Epithelial cell of proximal tubule (primary cell): ENCODE measurements at regions not wholly inside any gene's neighbourhood (a gene's known extent, or its start where the extent isn't known, plus 50 kb on each side); places are given as distances from the start of the nearest gene placed in this dataset.
"Not testable (repeated sequence)": the region's sequence is repeated elsewhere in the genome, so short reads cannot be mapped to it uniquely, and the experiment has no call there.

Source experiments
- DNase-seq: peaks from one replicate; pipeline ENCODE4 v3.0.0-alpha.2; 2011; ENCODE audit warnings: low read depth
- H3K4me3 ChIP-seq: 2 replicates; pipeline ENCODE4 v1.5.1; 2011; ENCODE audit warnings: low read depth, mild to moderate bottlenecking, low read length
- TF ChIP-seq, protein P1 (sequence below): conservative IDR thresholded peaks from 2 replicates; pipeline ENCODE4 v1.5.1; 2012; ENCODE audit warnings: low read depth, mild to moderate bottlenecking, low read length

DNA sequence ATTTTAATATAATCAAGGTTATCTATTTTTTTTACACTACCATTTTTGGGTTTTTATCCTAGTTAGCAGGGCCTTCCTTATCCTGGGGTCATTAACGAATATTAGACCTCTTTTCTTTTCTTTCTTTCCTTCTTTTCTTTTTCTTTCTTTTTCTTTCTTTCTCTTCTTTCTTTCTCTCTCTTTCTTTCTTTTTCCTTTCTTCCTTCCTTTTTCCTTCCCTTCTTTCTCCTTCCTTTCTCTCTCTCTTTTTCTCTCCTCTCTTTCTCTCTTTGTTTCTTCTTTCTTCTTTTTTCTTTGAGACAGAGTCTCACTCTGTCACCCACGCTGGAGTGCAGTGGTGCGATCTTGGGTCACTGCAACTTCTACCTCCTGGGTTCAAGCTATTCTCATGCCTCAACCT is 120.4 kb upstream of the PDE7B start:
- no peak overlapping the region for H3K4me3 ChIP-seq
- no peak for DNase-seq
- TF ChIP-seq, protein P1, sequence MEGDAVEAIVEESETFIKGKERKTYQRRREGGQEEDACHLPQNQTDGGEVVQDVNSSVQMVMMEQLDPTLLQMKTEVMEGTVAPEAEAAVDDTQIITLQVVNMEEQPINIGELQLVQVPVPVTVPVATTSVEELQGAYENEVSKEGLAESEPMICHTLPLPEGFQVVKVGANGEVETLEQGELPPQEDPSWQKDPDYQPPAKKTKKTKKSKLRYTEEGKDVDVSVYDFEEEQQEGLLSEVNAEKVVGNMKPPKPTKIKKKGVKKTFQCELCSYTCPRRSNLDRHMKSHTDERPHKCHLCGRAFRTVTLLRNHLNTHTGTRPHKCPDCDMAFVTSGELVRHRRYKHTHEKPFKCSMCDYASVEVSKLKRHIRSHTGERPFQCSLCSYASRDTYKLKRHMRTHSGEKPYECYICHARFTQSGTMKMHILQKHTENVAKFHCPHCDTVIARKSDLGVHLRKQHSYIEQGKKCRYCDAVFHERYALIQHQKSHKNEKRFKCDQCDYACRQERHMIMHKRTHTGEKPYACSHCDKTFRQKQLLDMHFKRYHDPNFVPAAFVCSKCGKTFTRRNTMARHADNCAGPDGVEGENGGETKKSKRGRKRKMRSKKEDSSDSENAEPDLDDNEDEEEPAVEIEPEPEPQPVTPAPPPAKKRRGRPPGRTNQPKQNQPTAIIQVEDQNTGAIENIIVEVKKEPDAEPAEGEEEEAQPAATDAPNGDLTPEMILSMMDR: no peak

DNA sequence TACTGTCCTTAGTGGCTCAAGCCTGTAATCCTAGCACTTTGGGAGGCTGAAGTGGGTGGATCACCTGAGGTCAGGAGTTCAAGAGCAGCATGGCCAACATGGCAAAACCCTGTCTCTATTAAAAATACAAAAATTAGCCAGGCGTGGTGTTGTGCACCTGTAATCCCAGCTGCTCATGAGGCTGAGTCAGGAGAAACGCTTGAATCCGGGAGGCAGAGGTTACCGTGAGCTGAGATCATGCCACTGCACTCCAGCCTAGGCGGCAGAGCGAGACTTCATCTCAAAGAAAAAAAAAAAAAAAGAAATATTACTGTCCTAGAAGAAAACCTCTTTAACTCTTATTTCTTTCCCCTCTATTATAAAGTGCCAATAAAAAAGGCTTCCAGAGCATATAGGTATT is 115.2 kb upstream of the PDE7B start:
- not testable (repeated sequence) for H3K4me3 ChIP-seq
- peak; percentile 49 for DNase-seq

DNA sequence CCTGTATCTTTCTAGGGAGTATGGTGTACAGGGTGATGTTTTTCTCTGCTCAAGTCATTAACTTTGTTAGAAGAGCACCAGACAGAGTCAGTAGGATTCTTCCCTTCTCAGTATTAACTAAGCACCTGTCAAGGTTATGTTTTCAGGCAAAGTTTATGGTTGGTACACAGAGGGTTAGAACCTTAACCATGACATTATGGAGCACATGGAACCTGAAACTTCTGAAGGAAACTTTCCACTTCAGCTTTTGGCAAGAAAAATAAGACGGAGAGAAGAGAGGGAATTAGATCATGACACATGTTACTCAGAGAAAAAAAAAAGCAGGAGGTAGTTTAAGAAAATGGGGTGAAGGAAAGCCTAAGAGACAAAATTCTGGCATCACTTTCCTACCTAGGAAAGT is 112.9 kb upstream of the PDE7B start:
- no peak overlapping the region for H3K4me3 ChIP-seq
- no peak for DNase-seq
- TF ChIP-seq, protein P1: no peak

DNA sequence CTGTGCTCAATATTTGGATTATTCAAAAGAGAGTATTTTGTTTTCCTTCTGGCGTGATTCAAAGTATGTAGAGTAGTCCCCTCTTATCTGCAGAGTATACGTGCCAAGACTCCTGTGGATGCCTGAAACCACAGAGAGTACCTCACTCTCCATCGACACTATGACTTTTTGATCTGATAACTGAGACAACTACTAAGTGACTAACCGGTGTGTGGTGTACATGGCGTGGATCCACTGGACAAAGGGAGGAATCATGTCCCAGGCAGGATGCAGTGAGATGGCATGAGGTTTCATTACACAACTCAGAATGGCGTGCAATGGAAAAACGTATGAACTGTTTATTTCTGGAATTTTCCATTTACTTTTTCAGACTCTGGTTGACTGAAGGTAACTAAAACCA is 112.2 kb upstream of the PDE7B start:
- H3K4me3 ChIP-seq: no peak overlapping the region

DNA sequence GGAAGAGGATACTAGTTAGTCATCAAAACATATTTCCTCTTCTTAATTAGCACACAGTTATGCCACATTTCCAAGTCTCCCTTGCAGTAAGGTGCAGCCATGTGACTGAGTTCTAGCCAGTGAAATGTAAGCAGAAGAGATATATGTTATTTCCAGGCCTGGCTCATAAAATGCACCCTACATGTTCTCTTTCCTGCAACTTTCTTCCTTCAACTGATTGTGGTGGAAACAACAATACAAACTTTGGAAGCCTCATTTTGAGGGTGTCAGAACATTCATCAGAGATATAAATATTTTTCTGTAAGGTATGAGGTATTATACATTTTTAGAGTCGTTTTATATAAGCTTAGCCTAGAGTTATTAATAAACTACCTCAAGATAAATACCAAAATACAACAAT is 110.9 kb upstream of the PDE7B start:
- H3K4me3 ChIP-seq: no peak overlapping the region
- DNase-seq: no peak
- TF ChIP-seq, protein P1: no peak

More for the DNA sequence above, 112.2 kb upstream of the PDE7B start:
- TF ChIP-seq, protein P1: no peak
- no peak for DNase-seq

DNA sequence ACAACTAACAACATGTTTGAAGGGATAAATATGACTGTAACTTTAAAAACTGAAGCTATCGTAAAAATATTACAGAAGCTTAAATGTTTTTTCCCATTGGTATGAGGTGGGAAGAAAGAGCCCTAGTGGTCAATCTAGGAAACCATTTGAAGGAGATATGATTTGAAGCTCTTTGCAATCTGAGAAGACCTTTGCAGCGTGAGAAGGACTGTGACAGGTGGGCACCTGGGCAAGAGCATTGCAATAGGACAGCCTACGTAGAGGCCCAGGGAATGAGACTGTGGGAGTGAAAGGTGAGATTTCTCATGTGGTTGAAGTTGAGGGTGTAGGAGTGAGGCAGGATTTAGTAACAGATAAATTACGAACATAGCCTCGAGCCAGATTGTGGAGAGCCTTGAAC is 108.0 kb upstream of the PDE7B start:
- TF ChIP-seq, protein P1: peak; percentile 18
- no peak for DNase-seq
- H3K4me3 ChIP-seq: no peak overlapping the region

DNA sequence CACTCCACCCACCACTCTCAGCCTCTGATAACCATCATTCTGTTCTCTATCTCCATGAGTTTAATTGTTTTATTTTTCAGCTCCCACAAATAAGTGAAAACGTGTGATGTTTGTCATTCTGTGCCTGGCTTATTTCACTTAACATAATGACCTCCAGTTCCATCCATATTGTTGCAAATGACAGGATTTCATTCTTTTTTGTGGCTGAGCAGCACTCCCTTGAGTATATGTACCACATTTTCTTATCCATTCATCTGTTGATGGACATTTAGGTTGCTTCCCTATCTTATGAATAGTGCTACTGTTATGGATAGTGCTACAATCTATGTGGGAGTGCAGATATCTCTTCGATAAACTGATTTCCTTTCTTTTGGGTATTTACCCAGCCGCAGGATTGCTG is 103.3 kb upstream of the PDE7B start:
- TF ChIP-seq, protein P1: no peak
- H3K4me3 ChIP-seq: no peak overlapping the region
- no peak for DNase-seq

DNA sequence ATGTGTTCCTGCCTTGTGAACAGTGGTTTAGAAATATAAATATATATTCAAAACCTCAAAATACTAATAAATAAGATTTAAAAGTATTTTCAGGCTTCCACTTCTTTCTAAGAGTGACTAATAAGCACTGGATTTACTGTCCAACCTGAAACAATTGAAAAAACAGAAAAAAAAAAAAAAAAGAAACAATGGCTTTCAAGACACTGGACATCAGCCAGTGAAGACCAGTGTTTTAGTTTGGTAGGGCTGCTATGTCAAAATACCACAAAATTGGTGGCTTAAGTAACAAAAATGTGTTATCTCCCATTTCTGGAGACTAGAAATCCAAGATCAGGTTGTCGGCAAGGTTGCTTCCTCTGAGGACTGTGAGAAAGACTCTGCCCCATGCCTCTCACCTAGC is 101.4 kb upstream of the PDE7B start:
- TF ChIP-seq, protein P1: no peak
- no peak for DNase-seq
- no peak overlapping the region for H3K4me3 ChIP-seq
